HL-60 (cell line): ENCODE measurements at regions not wholly inside any gene's neighbourhood (a gene's known extent, or its start where the extent isn't known, plus 50 kb on each side); places are given as distances from the start of the nearest gene placed in this dataset.
"Not testable (repeated sequence)": the region's sequence is repeated elsewhere in the genome, so short reads cannot be mapped to it uniquely, and the experiment has no call there.

Source experiments
- DNase-seq, 2 experiments: peaks; one replicate each; pipeline ENCODE4 v3.0.0-alpha.2; 2010 to 2020; ENCODE audit warnings: low read depth in 1 of 2, low spot score in 1 of 2
- H3K27ac ChIP-seq: fragments of 250-450 bp; sonication (Bioruptor Pico); replicated peaks from 2 replicates; pipeline ENCODE4 v1.5.1; 2020; ENCODE audit warnings: mild to moderate bottlenecking, moderate library complexity
- H3K27me3 ChIP-seq: fragments of 250-450 bp; sonication (Bioruptor Pico); 2 replicates; pipeline ENCODE4 v1.5.1; 2021; ENCODE audit warnings: mild to moderate bottlenecking, moderate library complexity; ENCODE audit not compliant: insufficient read depth, poor library complexity, severe bottlenecking
- H3K4me3 ChIP-seq: replicated peaks from 2 replicates; pipeline ENCODE4 v1.5.1; 2011; ENCODE audit warnings: mild to moderate bottlenecking, control low read depth, low read length; ENCODE audit not compliant: insufficient read depth
- CTCF ChIP-seq: IDR thresholded peaks from one replicate; pipeline ENCODE4 v1.5.1; 2011; ENCODE audit warnings: low read length, control low read depth, inconsistent platforms; ENCODE audit not compliant: insufficient read depth
- GABPA ChIP-seq: IDR thresholded peaks from 2 replicates; pipeline ENCODE4 v1.6.1; 2012; ENCODE audit warnings: low read depth
- POLR2AphosphoS5 ChIP-seq: IDR thresholded peaks from 2 replicates; pipeline ENCODE4 v1.6.1; 2012; ENCODE audit warnings: low read depth
- SPI1 ChIP-seq: IDR thresholded peaks from 2 replicates; pipeline ENCODE4 v1.6.1; 2012; ENCODE audit warnings: low read depth, mild to moderate bottlenecking, borderline replicate concordance
- TF ChIP-seq, protein P1 (sequence below): IDR thresholded peaks from 2 replicates; pipeline ENCODE4 v1.6.1; 2012; ENCODE audit warnings: low read depth; ENCODE audit not compliant: insufficient replicate concordance

DNA sequence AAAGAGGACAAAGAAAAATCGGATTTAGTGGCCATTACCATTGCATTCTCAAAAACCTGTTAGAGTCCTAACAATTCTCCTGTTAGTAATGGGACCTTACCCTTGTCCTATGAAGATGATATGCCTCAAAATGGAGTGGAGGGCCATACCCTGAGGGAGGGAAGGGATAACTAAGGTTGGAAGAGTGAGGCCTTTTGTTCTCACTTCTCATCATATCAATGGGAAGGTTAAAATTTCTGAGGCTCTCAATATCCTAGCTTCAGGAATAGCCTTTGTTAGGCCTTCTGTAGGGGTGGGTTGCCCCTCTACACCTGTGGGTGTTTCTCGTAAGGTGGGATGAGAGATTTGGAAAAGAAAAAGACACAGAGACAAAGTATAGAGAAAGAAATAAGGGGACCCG, 109.4 kb upstream of the SGIP1 start:
- H3K27ac ChIP-seq, H3K4me3 ChIP-seq, DNase-seq: not testable (repeated sequence)

DNA sequence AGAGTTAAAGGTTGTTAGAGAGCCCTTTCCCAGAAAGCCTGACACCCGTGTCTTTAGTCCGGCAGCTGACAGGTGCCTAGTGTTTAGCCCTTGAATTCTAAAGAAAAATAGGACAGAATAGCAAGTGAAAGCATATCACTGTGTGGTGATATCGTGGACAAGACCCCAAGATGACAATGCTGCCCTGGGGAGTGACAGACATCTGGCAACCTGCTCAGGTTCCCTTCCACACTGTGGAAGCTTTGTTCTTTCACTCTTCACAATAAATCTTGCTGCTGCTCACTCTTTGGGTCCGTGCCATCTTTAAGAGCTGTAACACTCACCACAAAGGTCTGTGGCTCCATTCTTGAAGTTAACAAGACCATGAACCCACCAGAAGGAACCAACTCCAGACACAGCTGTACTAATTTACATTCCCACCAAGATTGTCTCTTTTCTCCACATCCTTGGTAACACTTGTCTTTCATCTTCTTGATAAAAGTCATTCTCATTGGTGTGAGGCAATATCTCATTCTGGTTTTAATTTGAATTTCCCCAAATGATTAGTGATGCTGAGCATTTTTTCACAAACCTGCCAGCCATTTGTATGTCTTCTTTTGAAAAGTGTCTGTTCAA, 107.6 kb upstream of the SGIP1 start:
- Histone ChIP-seq H3K4me3 (no peak overlapping the region), H3K27ac (no peak overlapping the region), H3K27me3 (no peaks in the 10 kb centered on the region)
- TF ChIP-seq POLR2AphosphoS5 = no peak
- TF ChIP-seq SPI1 = no peak
- TF ChIP-seq, protein P1, sequence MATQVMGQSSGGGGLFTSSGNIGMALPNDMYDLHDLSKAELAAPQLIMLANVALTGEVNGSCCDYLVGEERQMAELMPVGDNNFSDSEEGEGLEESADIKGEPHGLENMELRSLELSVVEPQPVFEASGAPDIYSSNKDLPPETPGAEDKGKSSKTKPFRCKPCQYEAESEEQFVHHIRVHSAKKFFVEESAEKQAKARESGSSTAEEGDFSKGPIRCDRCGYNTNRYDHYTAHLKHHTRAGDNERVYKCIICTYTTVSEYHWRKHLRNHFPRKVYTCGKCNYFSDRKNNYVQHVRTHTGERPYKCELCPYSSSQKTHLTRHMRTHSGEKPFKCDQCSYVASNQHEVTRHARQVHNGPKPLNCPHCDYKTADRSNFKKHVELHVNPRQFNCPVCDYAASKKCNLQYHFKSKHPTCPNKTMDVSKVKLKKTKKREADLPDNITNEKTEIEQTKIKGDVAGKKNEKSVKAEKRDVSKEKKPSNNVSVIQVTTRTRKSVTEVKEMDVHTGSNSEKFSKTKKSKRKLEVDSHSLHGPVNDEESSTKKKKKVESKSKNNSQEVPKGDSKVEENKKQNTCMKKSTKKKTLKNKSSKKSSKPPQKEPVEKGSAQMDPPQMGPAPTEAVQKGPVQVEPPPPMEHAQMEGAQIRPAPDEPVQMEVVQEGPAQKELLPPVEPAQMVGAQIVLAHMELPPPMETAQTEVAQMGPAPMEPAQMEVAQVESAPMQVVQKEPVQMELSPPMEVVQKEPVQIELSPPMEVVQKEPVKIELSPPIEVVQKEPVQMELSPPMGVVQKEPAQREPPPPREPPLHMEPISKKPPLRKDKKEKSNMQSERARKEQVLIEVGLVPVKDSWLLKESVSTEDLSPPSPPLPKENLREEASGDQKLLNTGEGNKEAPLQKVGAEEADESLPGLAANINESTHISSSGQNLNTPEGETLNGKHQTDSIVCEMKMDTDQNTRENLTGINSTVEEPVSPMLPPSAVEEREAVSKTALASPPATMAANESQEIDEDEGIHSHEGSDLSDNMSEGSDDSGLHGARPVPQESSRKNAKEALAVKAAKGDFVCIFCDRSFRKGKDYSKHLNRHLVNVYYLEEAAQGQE = no peak
- no peak for TF ChIP-seq GABPA
- no peak for TF ChIP-seq CTCF
- no peak for DNase-seq

More for the DNA sequence above, 109.4 kb upstream of the SGIP1 start:
- H3K27me3 ChIP-seq = not testable (repeated sequence)

GRCh38 chr1:66430815-66431214, 103.1 kb upstream of the SGIP1 start:
- DNase-seq, H3K27me3 ChIP-seq, H3K4me3 ChIP-seq, H3K27ac ChIP-seq: not testable (repeated sequence)

DNA sequence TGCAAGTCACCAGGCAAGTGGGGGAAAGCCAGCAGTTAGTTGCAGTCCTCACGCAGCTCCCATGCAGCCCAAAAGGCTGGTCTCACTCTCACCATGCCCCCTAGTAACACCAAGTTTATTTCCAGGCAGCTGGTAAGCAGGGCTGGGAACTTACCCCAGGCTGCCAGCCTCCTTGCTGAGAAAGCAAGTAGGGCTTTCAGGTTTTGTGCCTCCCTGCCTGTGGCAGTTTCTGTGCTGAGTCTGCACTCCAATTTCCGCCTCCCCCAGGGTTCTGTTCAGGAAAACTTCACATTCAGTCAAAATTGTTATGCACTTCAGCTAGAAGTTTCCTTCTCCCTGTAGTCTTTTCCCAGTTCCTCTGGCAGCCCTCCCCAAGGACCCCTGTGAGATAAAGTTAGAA, 102.0 kb upstream of the SGIP1 start:
- DNase-seq = no peak
- H3K27ac ChIP-seq = no peak overlapping the region
- no peak overlapping the region for H3K4me3 ChIP-seq
- H3K27me3 ChIP-seq = no peaks in the 10 kb centered on the region
- no peak for TF ChIP-seq CTCF
- no peak for TF ChIP-seq SPI1
- no peak for TF ChIP-seq GABPA
- TF ChIP-seq POLR2AphosphoS5 = no peak
- TF ChIP-seq, protein P1 = no peak

- Histone ChIP-seq H3K27ac (no peak overlapping the region), H3K27me3 (no peaks in the 10 kb centered on the region), H3K4me3 (no peak overlapping the region)
- DNase-seq = no peak
- no peak for TF ChIP-seq SPI1
- TF ChIP-seq GABPA = no peak
- no peak for TF ChIP-seq POLR2AphosphoS5
- TF ChIP-seq CTCF = no peak
- TF ChIP-seq, protein P1 = no peak
Measured at GRCh38 chr1:66433611-66434010, 100.3 kb upstream of the SGIP1 start.
